ENCODE measurements at regions not wholly inside any gene's neighbourhood (a gene's known extent, or its start where the extent isn't known, plus 50 kb on each side); places are given as distances from the start of the nearest gene placed in this dataset.

DNA sequence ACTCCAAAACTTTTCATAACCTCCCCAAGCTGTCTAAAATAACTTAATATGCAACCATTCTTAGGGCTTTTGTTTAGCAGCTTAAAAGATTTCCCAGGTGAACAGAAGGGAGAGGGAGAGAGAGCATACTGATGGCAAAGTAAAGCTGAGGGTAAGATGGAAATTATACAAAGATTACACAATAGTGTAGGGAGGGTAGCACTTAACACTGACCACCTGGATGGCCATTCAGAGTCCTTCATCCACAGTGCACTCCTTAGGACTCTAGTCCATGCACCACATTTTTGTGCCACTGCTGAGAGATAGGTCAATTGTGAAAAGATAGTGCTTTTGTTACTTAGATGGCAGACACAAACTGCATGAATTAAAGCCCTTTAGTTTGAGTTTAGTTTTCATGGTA lies 574.6 kb downstream of the LMO4 start:
- no peak for DNase-seq (ENCODE audit: low read depth)
- TF ChIP-seq, protein P1, sequence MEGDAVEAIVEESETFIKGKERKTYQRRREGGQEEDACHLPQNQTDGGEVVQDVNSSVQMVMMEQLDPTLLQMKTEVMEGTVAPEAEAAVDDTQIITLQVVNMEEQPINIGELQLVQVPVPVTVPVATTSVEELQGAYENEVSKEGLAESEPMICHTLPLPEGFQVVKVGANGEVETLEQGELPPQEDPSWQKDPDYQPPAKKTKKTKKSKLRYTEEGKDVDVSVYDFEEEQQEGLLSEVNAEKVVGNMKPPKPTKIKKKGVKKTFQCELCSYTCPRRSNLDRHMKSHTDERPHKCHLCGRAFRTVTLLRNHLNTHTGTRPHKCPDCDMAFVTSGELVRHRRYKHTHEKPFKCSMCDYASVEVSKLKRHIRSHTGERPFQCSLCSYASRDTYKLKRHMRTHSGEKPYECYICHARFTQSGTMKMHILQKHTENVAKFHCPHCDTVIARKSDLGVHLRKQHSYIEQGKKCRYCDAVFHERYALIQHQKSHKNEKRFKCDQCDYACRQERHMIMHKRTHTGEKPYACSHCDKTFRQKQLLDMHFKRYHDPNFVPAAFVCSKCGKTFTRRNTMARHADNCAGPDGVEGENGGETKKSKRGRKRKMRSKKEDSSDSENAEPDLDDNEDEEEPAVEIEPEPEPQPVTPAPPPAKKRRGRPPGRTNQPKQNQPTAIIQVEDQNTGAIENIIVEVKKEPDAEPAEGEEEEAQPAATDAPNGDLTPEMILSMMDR (conservative IDR thresholded peaks at IDR 0.05; ENCODE audit: control insufficient read depth, insufficient read depth, low read depth, low read length): no peak
- no peak overlapping the region for H3K4me3 ChIP-seq (ENCODE audit: control insufficient read depth, low read depth, low read length)

DNA sequence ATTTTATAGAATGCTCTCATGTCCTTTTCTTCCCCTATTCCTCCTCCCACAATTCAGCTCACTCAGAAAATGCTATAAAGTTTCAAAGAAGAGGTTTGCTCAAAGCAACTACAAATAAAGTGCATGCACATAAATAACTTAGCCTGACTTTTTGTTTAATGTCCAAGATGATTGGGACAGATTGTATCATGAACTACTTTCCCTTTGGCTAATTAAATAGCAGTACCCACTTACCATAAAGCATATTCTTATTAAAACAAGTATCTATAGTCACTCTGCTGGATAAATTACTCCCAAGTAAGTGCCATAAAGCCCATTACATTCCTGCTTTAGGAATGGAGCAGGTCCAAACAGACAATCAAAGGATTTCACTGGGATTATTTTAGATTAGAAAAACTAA lies 576.0 kb downstream of the LMO4 start:
- TF ChIP-seq, protein P1 (conservative IDR thresholded peaks at IDR 0.05; ENCODE audit: control insufficient read depth, insufficient read depth, low read depth, low read length): no peak
- no peak overlapping the region for H3K4me3 ChIP-seq (ENCODE audit: control insufficient read depth, low read depth, low read length)

GRCh38 chr1:87905651-87906050 lies 577.0 kb downstream of the LMO4 start:
- DNase-seq (ENCODE audit: low read depth): no peak
- TF ChIP-seq, protein P1 (conservative IDR thresholded peaks at IDR 0.05; ENCODE audit: control insufficient read depth, insufficient read depth, low read depth, low read length): no peak
- H3K4me3 ChIP-seq (ENCODE audit: control insufficient read depth, low read depth, low read length): no peak overlapping the region

More for the DNA sequence above, 576.0 kb downstream of the LMO4 start:
- DNase-seq (ENCODE audit: low read depth): no peak

DNA sequence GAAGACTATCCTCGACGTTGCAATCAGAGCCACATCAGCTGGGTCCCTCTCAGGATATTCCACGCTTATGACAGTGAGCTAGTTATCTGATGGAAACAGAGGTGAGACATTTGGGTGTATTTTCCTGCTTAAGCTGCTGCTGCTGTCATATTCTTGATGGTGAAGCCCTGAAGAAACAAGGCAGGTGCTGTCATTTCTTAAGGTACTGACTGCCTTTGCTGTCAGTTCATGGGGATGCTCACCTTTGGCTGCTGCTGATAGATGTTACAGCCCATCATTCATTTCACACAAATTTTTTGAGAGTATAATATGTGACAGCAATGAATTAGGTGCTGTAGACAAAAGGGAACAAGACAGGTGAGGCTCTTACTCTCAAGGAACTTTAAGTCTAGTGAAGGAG lies 577.4 kb downstream of the LMO4 start:
- H3K4me3 ChIP-seq (ENCODE audit: control insufficient read depth, low read depth, low read length): no peak overlapping the region
- TF ChIP-seq, protein P1 (conservative IDR thresholded peaks at IDR 0.05; ENCODE audit: control insufficient read depth, insufficient read depth, low read depth, low read length): no peak
- DNase-seq (ENCODE audit: low read depth): no peak

- TF ChIP-seq, protein P1 (conservative IDR thresholded peaks at IDR 0.05; ENCODE audit: control insufficient read depth, insufficient read depth, low read depth, low read length): no peak
- no peak overlapping the region for H3K4me3 ChIP-seq (ENCODE audit: control insufficient read depth, low read depth, low read length)
- DNase-seq (ENCODE audit: low read depth): no peak
These were observed 584.7 kb downstream of the LMO4 start for GRCh38 chr1:87913361-87913760.

DNA sequence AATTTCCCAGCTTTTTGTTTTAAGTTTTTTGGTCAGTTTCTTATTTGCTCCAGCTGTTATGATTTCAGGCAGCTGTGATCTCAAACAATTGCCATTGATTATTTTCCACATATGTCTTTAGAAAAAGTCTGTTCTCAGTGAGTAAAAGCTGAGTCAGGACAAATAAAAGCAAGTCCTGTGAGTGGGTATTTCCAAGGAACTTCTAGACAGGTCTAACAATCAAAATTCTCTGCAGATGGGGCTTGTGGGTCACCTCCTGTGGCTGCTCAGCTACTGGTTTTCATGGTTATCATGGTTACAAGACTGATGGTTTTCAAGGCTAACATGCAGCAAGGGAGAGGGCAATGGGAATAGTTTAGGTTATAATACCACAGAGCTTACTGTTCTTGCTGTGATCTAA lies 585.7 kb downstream of the LMO4 start:
- H3K4me3 ChIP-seq (ENCODE audit: control insufficient read depth, low read depth, low read length): no peak overlapping the region
- peak; percentile 7 for DNase-seq (ENCODE audit: low read depth)
- TF ChIP-seq, protein P1 (conservative IDR thresholded peaks at IDR 0.05; ENCODE audit: control insufficient read depth, insufficient read depth, low read depth, low read length): no peak

GRCh38 chr1:87915771-87916170 lies 587.1 kb downstream of the LMO4 start:
- TF ChIP-seq, protein P1 (conservative IDR thresholded peaks at IDR 0.05; ENCODE audit: control insufficient read depth, insufficient read depth, low read depth, low read length): no peak
- peak; percentile 66 for DNase-seq (ENCODE audit: low read depth)
- H3K4me3 ChIP-seq (ENCODE audit: control insufficient read depth, low read depth, low read length): no peak overlapping the region

Data from fibroblast of mammary gland (primary cell).